Stomach (tissue), 4 donors: ENCODE measurements at regions not wholly inside any gene's neighbourhood (a gene's known extent, or its start where the extent isn't known, plus 50 kb on each side); places are given as distances from the start of the nearest gene placed in this dataset.
"Not testable (repeated sequence)": the region's sequence is repeated elsewhere in the genome, so short reads cannot be mapped to it uniquely, and the experiment has no call there.

Source experiments
- CTCF ChIP-seq, 7 experiments: fragments of 450-650 bp in 4 of 7; fragments of 200-600 bp in 3 of 7; sonication (generic) in 3 of 7; IDR thresholded peaks; one replicate each; pipeline ENCODE4 v1.5.1; 2016 to 2019; ENCODE audit warnings: antibody characterized with exemption in 7 of 7, control low read depth in 2 of 7, mild to moderate bottlenecking in 1 of 7
- EP300 ChIP-seq: sonication (generic); formaldehyde crosslinking; IDR thresholded peaks from one replicate; pipeline ENCODE4 v1.6.1; 2017; ENCODE audit warnings: antibody characterized with exemption
- POLR2A ChIP-seq, 4 donors: fragments of 450-650 bp; IDR thresholded peaks; one replicate each; pipeline ENCODE4 v1.6.1; 2016; ENCODE audit warnings: antibody characterized with exemption in 4 of 4, control low read depth in 2 of 4, mild to moderate bottlenecking in 1 of 4, moderate library complexity in 1 of 4
- POLR2AphosphoS5 ChIP-seq, 3 donors: sonication (generic); formaldehyde crosslinking; IDR thresholded peaks; one replicate each; pipeline ENCODE4 v1.6.1; 2016; ENCODE audit warnings: antibody characterized with exemption in 3 of 3

- not testable (repeated sequence) for TF ChIP-seq POLR2AphosphoS5 (IDR thresholded peaks at IDR 0.05); CTCF (IDR thresholded peaks at IDR 0.05); POLR2A (IDR thresholded peaks at IDR 0.05); EP300
Measured at GRCh38 chr2:236356321-236356720, 92.1 kb upstream of the ASB18 start.
